22Rv1 (cell line): ENCODE measurements at regions not wholly inside any gene's neighbourhood (a gene's known extent, or its start where the extent isn't known, plus 50 kb on each side); places are given as distances from the start of the nearest gene placed in this dataset.
"Not testable (repeated sequence)": the region's sequence is repeated elsewhere in the genome, so short reads cannot be mapped to it uniquely, and the experiment has no call there.

ENCODE experiments used
- H3K27ac ChIP-seq: fragments of 450-650 bp; 2 replicates; pipeline ENCODE4 v1.5.1; 2017
- ZFX ChIP-seq: fragments of 450-650 bp; IDR thresholded peaks from 2 replicates; pipeline ENCODE4 v1.6.1; 2017; ENCODE audit warnings: antibody characterized with exemption, borderline replicate concordance
- TF ChIP-seq, protein P1 (sequence below): fragments of 450-650 bp; IDR thresholded peaks from 2 replicates; pipeline ENCODE4 v1.5.1; 2017; ENCODE audit warnings: mild to moderate bottlenecking

DNA sequence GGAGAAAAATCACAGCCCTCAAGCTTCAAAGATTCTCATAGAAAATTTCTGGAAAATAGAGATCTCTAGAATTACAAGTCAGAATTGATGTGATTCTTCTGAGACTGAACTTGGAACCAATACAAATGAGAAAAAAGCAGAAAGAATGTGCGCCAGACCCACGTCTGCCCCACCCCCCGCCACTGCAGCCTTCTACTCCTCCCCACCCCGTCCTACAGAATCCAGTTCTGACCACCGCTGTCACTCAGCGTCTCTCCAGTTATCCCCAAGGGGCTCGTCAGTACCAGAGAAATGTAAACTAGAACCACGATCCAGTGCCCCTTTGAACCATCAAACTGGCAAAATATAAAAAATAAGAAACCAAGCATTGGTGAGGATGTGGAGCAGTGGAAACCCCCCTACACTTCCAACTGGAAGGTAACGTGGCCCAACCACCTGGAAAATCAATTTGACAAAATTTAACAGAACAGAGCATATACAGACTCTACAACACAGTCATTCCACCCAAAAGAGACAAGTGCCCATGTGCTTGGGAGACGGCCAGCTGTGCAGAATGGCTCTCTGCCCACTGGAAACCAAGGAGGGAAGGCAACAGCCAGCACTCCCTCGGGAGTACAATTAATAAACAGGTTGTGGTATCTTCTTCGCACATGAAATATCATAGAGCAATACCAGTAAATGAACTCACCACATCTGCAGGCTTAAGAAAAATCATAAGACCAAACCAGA lies 397.9 kb downstream of the TNS3 start:
- TF ChIP-seq ZFX: no peak
- TF ChIP-seq, protein P1, sequence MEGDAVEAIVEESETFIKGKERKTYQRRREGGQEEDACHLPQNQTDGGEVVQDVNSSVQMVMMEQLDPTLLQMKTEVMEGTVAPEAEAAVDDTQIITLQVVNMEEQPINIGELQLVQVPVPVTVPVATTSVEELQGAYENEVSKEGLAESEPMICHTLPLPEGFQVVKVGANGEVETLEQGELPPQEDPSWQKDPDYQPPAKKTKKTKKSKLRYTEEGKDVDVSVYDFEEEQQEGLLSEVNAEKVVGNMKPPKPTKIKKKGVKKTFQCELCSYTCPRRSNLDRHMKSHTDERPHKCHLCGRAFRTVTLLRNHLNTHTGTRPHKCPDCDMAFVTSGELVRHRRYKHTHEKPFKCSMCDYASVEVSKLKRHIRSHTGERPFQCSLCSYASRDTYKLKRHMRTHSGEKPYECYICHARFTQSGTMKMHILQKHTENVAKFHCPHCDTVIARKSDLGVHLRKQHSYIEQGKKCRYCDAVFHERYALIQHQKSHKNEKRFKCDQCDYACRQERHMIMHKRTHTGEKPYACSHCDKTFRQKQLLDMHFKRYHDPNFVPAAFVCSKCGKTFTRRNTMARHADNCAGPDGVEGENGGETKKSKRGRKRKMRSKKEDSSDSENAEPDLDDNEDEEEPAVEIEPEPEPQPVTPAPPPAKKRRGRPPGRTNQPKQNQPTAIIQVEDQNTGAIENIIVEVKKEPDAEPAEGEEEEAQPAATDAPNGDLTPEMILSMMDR: no peak

DNA sequence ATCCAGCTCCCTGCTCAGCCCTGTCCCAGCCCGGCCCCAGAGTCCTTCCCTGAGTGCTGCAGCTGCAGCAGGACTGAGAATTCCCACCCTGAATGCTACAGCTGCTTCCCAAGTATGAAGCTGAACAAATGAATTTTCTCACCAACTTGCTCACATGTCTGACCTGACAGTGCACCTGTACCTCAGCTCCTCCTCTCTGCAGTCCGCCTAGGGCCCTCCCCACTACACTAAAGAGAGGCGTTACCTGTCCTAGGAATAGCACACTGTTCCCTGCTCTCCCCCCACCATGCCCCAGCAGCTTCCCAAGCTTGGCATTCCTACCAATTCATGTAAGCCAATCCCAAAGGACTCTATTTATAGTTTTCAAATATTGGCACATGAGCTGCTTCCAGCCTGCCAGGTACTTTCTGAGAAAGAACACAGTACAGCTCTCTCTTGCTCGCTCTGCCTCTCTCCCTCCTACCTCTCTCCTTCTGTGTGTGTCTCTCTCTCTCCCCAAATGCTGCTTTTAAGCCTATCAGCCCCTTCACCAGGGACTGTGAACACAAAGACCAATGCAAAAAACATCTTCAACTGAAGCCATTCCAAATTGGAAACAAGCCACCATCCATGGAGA lies 400.1 kb downstream of the TNS3 start:
- TF ChIP-seq, protein P1: no peak
- no peak for TF ChIP-seq ZFX
- H3K27ac ChIP-seq: peak overlapping the region; percentile 79

More for the DNA sequence above, 397.9 kb downstream of the TNS3 start:
- no peak overlapping the region for H3K27ac ChIP-seq

DNA sequence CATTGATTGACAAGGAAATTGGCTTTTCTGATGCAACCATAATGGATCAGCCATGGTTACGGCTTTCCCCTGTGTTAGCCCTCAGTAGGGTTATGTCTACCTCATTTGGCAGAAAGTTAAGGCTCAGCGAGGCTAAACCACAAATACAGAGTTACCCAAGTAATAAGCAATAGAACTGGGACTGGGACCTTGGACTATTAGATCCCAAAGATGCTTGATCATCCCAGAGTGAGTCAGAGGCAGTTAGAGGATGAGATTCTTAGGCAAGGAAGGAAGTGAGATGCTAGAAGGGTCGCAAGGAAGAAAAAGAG lies 401.4 kb downstream of the TNS3 start:
- H3K27ac ChIP-seq: no peak overlapping the region
- no peak for TF ChIP-seq ZFX
- TF ChIP-seq, protein P1: peak; percentile 60

DNA sequence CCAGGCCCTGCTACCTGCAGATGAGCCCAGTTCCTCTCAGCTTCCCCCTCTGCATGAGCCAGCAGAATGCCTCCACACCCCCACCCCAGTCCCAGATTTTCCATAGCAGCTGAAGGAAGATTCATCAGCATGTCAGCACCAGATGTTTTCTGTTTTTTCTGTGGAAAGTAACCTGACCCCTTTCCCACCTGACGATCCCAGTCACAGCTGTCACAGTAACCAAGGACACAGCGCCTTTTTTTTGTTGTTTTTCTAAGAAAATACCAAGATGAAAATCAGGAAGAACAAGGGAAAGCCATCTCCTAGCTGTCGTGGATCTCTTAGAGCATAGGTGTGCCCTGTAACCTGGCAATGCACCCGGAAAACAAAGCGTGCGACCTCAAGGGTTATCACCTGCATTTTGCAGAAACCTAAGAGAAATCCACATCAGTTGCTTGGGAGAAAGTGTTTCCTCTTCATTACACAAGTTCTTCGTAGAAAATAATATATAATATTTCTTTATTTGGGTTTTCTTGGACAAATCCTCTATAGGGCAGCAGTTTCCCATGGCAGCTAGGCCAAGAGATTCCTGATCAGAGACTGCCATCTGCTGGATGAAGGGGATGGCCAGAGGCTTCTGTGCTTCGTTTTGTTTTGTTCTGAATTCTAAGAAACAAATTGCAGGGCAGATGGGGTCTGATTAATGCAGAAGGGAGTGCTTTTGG lies 401.9 kb downstream of the TNS3 start:
- no peak for TF ChIP-seq ZFX
- TF ChIP-seq, protein P1: peak; percentile 89
- H3K27ac ChIP-seq: no peak overlapping the region

DNA sequence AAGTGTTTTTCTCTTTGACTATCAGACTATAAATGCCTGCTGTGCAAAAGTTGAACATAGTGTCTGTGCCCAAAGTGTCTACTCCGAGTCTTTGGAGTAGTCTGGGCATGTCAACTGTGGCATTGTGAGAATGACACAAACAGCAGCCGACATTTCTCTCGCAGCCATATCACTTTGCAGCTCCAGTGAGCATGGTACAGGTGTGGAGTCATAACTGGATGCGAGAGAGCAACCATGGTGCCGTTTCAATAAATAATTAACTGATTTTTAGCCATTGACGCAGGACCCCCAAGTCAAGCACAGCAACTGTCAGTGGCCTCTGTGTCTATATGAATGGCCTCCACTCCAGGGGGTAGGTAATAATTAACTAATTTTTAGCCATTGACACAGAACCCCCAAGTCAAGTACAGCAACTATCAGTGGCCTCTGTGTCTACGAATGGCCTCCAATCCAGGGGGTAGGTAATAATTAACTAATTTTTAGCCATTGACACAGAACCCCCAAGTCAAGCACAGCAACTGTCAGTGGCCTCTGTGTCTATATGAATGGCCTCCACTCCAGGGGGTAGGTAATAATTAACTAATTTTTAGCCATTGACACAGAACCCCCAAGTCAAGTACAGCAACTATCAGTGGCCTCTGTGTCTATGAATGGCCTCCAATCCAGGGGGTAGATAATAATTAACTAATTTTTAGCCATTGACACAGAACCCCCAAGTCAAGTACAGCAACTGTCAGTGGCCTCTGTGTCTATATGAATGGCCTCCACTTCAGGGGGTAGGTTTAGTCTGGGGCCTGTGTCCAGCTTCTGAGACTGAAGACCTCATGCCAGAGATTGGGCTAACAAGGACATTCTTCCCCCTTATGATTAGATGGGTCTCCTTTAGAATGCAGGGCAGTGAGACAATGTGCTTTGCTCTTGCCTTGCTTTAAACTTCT lies 409.0 kb downstream of the TNS3 start:
- H3K27ac ChIP-seq: not testable (repeated sequence)

DNA sequence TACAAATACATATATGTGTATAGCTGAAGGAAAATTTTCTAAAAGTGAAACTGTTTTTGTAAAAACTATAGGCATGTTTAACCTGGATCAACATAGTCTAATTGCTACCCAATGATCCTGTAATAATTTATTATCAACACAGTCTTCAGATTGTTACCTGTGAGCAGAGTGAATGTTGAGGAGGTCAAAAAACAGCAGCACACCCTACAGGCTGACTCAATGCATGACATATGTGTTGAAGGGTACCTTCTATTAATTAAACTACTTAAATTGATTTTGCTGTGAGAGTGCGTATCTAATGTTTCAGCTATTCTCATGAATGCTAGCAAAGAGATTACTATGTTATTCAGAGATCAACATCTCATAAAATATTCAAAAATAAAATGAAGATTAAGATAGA lies 411.4 kb downstream of the TNS3 start:
- no peak overlapping the region for H3K27ac ChIP-seq
- TF ChIP-seq, protein P1: peak; percentile 54
- no peak for TF ChIP-seq ZFX

DNA sequence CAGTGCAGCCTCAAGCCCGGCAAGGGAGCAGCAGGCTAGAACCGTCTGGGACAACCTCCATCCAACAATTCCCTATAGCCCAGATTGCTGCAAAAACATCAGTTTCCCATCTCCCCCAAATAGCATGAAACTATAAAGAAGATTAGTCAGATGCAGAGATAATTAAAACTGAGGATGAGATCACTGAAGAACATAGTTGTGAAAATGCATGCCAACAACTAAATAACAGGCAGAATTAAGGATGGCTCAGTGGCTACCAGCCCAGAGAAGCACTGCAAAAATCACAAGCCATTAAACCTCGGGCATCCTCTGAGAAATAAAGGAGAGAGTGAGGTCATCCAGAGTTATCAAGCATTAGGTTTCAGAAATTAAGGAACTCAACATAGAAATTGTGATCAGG lies 427.1 kb downstream of the TNS3 start:
- TF ChIP-seq ZFX: no peak
- TF ChIP-seq, protein P1: no peak
- no peak overlapping the region for H3K27ac ChIP-seq
